ENCODE measurements at regions not wholly inside any gene's neighbourhood (a gene's known extent, or its start where the extent isn't known, plus 50 kb on each side); places are given as distances from the start of the nearest gene placed in this dataset.

GRCh38 chr11:109564241-109564640 is 142.3 kb downstream of the C11orf87 start:
- no peak for DNase-seq

- no peak for DNase-seq
Measured at GRCh38 chr11:109582470-109582869, 160.5 kb downstream of the C11orf87 start.

GRCh38 chr11:109584001-109584972 is 162.3 kb downstream of the C11orf87 start:
- DNase-seq: no peak

- no peak for DNase-seq
Measured at GRCh38 chr11:109586789-109587188, 164.8 kb downstream of the C11orf87 start.

- DNase-seq: no peak
Measured at GRCh38 chr11:109590782-109591181, 168.8 kb downstream of the C11orf87 start.

- DNase-seq: no peak
Measured at GRCh38 chr11:109597336-109597735, 175.3 kb downstream of the C11orf87 start.

- DNase-seq: no peak
Measured at GRCh38 chr11:109604481-109605400, 182.8 kb downstream of the C11orf87 start.

GRCh38 chr11:109606256-109606655 is 184.3 kb downstream of the C11orf87 start:
- DNase-seq: no peak

GRCh38 chr11:109609454-109610185 is 187.6 kb downstream of the C11orf87 start:
- DNase-seq: no peak

- DNase-seq: no peak
Measured at GRCh38 chr11:109612496-109612895, 190.5 kb downstream of the C11orf87 start.

GRCh38 chr11:109619498-109619897 is 197.5 kb downstream of the C11orf87 start:
- DNase-seq: no peak

GRCh38 chr11:109629734-109630133 is 207.7 kb downstream of the C11orf87 start:
- no peak for DNase-seq

- DNase-seq: no peak
Measured at GRCh38 chr11:109641549-109641948, 219.6 kb downstream of the C11orf87 start.

GRCh38 chr11:109644152-109644551 is 222.2 kb downstream of the C11orf87 start:
- DNase-seq: peak; percentile 51

GRCh38 chr11:109648804-109649203 is 226.8 kb downstream of the C11orf87 start:
- no peak for DNase-seq

- DNase-seq: no peak
Measured at GRCh38 chr11:109654091-109654490, 232.1 kb downstream of the C11orf87 start.

- no peak for DNase-seq
Measured at GRCh38 chr11:109658190-109658589, 236.2 kb downstream of the C11orf87 start.

GRCh38 chr11:109667719-109668118 is 245.7 kb downstream of the C11orf87 start:
- no peak for DNase-seq

- DNase-seq: no peak
Measured at GRCh38 chr11:109668973-109669634, 247.1 kb downstream of the C11orf87 start.

- no peak for DNase-seq
Measured at GRCh38 chr11:109677231-109677630, 255.2 kb downstream of the C11orf87 start.

GRCh38 chr11:109677876-109678275 is 255.9 kb downstream of the C11orf87 start:
- DNase-seq: no peak

- DNase-seq: no peak
Measured at GRCh38 chr11:109680127-109680526, 258.1 kb downstream of the C11orf87 start.
